ENCODE measurements at regions not wholly inside any gene's neighbourhood (a gene's known extent, or its start where the extent isn't known, plus 50 kb on each side); places are given as distances from the start of the nearest gene placed in this dataset.

DNA sequence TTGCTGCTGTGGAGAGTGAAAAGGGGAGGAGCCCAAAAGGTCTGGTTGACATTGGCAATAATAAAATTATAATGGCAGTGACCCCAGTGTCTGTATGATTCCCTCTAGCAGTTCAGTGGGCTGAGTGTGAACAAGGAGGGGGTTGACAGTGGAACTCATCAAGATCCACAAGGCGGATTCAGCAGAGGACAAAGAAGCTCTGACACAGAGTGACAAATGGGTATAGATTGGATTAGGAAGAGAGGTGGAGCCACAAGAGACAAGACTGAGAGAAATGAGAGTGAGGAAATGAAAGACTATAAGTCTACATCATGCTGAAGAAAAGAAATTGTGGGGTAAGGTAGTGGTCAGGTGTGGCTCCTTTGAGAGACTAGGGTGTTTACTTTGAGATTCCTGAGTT lies 58.9 kb downstream of the CCDC71L start:
- TF ChIP-seq POLR2A (IDR thresholded peaks at IDR 0.05): no peak
- TF ChIP-seq, protein P1, sequence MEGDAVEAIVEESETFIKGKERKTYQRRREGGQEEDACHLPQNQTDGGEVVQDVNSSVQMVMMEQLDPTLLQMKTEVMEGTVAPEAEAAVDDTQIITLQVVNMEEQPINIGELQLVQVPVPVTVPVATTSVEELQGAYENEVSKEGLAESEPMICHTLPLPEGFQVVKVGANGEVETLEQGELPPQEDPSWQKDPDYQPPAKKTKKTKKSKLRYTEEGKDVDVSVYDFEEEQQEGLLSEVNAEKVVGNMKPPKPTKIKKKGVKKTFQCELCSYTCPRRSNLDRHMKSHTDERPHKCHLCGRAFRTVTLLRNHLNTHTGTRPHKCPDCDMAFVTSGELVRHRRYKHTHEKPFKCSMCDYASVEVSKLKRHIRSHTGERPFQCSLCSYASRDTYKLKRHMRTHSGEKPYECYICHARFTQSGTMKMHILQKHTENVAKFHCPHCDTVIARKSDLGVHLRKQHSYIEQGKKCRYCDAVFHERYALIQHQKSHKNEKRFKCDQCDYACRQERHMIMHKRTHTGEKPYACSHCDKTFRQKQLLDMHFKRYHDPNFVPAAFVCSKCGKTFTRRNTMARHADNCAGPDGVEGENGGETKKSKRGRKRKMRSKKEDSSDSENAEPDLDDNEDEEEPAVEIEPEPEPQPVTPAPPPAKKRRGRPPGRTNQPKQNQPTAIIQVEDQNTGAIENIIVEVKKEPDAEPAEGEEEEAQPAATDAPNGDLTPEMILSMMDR (IDR thresholded peaks at IDR 0.05): no peak
